Inferior parietal cortex (tissue), 1 donor: ENCODE measurements at regions not wholly inside any gene's neighbourhood (a gene's known extent, or its start where the extent isn't known, plus 50 kb on each side); places are given as distances from the start of the nearest gene placed in this dataset.
A peak's percentile ranks its signal among the peaks of the same experiment; 100 is the strongest.
"Not testable (repeated sequence)": the region's sequence is repeated elsewhere in the genome, so short reads cannot be mapped to it uniquely, and the experiment has no call there.

Experiments used
- DNase-seq: peaks from one replicate; pipeline ENCODE4 v3.0.0-alpha.2; 2016; ENCODE audit errors: extremely low spot score

DNA sequence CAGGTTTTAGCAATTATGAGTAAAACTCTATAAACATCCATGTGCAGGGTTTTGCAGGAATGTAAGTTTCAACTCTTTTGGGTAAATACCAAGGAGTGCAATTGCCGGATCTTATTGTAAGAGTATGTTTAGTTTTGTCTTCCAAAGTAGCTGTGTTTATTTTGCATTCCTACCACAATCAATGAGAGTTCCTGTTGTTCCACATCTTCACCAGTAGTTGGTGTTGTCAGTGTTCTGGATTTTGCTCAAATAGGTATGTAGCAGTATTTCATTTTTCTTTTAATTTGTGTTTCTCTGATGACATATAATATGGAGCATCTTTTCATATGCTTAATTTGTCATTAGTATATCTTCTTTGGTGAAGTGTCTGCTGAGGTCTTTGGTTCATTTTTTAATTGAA is 185.1 kb upstream of the GALNT15 start:
- DNase-seq: no peak

DNA sequence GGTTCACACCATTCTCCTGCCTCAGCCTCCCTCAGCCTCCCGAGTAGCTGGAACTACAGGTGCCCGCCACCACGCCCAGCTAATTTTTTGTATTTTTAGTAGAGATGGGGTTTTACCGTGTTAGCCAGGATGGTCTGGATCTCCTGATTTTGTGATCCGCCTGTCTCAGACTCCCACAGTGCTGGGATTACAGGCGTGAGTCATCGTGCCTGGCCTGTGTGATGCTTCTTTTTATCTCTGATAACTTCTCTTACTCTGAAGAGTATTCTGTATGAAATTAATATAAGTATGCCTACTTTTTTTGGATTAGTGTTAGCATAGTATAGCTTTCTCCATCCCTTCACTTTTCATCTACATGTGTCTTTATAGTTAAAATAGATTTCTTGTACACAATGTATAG is 180.8 kb upstream of the GALNT15 start:
- not testable (repeated sequence) for DNase-seq

DNA sequence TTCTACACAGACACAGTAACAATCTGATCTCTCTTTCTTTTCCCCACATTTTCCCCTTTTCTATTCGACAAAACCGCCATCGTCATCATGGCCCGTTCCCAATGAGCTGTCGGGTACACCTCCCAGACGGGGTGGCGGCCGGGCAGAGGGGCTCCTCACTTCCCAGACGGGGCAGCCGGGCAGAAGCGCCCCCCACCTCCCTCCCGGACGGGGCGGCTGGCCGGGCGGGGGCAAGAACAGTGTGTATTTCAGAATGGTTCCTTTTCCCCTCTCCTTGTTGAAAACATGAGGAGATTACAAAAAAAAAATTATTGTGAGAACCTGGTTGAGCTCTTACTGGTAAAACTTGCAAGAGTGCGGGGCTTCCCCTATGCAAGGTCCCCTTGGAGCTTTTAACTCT is 178.0 kb upstream of the GALNT15 start:
- not testable (repeated sequence) for DNase-seq

DNA sequence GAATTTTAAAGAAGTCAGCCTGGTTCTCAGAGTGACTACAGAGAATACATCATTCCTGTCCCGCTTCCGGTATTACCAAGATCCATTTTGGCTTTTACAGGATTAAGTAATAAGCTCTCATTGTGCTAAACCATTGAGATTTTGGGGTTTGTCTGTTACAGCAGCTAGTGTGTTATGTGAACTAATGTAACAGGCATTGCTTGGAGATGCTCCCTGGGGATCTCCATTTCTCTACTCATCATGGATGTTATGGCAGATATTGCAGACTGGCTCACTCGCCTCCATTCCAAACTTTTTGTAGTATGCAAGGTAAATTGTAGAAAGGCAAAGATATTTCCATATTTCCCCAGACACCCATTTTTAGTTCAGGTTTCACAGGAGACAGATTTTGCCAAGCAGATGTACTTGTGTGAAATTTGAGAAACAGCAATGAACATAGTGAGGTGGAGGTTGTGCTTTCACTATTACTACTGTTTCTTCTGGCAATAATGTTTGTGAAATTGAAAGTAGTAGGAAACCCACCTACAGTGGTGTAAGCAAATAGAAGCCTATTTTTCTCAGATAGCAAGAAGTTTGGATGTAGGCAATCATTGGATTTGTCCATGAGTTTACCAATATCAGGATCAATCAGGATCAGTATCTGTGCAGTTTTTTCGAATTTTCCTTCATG is 177.1 kb upstream of the GALNT15 start:
- DNase-seq: no peak

DNA sequence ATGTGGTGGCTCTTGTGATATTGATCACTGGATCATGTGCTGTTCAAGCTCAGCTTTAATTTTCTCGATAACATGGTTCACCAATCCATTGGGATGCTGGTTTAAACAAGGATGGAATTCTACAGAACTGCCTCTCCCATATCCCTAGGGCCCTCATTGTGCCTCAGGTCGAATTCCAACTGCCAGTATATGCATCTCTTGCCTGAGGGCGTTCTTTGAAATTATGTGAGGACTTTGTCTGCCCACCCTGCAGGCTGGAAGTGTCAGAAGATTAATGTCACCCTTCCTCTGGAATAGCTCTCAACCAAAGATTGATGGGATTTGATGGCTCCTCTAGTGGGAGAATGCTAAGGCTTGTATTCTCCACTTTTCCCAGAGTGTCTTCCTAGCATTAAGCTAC is 175.6 kb upstream of the GALNT15 start:
- no peak for DNase-seq

DNA sequence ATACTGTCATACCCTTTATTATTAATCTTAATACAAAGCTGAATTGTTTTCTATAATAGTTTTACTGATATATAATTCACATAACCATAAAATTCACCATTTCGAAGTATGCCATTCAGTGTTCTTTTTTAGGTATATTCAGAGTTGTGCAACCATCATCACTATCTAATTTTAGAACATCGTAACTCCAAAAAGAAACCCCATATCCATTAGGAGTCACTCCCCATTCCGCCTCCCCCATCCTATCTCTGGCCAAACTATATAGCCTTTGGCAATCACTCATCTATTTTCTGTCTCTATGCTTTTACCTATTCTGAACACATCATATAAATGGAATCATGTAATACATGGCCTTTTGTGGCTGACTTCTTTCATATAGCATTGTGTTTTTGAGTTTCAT is 169.7 kb upstream of the GALNT15 start:
- DNase-seq: no peak

DNA sequence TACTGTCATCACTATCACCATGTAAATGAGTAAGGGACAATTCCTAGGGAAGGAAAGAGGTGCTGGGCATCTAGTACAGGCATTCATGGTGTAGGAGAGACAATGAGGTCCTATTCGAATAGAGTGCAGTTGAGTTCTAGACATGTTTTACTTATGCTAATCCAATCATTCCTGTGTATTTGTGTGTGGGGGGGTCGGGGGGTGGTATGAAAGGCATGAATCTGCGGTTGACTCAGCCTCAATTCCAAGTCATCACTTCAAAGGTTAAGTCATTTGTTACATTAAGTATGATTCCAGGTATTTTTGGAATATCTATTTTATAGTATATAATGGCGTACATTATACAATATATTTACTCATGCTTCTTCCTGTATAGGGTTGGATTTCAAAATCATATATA is 163.1 kb upstream of the GALNT15 start:
- no peak for DNase-seq

DNA sequence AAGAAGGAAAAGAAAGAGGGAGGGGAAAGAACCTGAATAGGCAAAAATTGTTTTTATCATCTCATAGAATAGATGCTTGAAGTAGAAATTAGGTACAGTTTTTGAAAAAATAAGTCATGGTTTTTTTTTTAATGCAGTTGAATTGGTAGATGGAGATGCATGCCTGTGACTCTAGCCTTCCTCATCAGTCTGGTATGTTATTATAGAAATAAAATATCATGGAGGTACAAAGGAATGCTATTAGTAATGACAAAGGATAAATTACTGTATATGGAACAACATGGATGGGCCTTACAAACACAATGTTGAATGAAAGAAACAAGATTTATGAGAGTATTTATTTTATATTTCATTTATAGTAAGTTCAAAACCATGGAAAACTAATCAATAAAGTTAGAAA is 162.4 kb upstream of the GALNT15 start:
- DNase-seq: no peak

DNA sequence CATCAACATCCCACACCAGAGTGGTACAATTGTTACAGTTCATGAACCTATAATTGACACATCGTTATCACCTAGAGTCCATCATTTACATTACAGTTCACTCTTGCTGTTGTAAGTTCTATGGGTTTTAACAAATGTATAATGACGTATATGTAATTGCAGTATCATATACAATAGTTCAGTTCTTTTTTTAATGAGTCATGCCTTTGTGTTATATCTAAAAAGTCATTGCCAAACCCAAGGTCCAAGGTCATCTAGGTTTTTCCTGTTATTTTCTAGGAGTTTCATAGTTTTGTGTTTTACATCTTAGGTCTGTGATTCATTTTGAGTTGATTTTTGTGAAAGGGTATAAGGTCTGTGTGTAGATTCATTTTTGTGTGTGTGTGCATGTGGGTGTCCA is 160.9 kb upstream of the GALNT15 start:
- no peak for DNase-seq

DNA sequence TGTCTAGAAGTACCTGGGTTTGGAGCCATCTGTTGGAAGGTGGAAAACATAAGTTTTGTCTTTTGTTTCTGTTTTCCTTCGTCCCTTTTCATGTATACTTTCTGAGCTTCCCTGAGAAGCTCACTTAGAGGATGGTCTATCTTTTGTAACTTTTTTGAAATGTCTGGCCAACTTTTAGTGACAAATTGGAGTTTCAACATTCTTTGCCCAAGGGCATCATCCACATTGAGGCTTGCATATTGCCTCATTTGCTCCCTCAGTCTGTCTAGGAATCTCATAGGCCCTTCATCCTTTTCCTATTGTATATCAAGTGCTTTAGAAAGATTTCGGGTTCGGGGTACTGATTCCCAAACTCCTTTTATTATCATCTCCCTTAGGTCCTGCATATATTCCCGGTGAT is 152.7 kb upstream of the GALNT15 start:
- not testable (repeated sequence) for DNase-seq

DNA sequence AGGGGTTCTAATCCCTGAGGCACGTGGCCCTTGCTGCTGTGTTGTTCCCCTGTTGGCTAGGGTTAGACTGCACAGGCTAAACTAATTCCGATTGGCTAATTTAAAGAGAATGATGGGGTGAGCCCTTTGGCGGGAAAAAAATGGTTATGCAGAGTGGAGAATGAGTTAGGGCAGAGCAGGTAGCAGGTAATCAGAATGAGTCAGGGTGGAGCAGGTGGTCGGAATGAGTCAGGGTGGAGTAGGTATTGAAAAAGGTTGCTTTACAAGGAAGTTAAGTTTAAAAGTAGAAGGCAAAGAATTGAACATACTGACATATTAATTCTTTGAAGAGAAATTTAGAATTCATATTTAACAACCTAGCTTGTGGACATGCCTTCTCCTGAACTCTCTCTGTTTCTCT is 150.6 kb upstream of the GALNT15 start:
- not testable (repeated sequence) for DNase-seq

DNA sequence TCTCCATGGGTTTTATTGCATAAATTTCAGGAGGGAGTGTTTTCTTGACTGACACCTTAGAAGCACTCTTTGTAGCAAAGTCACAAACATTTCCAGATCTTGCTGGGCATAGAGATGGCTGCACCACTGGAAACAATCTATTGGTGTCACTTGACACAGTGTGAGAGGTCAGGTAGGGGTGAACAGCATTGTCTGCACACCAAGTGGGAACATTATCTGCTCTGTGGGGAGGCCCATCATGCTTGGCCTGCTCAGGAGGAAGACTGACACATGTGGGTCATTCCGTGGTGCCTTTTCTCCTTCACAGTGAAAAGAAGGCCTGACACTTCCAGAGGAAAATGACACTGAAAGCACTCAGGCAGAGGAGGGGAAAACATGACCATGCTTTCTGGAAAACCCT is 149.9 kb upstream of the GALNT15 start:
- no peak for DNase-seq

DNA sequence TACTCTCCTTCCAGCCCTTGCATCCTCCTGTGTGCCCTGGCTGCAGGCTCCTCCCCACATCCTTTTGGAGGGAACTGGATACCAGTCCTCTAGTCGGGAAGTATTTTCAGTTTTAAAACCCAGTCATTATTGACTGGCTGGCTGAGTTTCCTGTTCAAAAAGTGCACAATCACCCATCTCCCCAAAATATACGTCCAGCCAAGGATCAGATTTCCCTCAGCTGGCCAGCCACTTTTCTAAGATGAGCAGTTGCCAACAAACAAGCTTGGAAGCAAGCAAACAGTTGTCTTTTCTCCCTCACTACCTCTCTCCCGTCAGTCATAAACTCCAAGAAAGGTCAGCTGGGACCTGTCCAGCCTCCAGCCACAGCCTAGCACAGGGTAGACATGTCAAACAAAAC is 147.7 kb upstream of the GALNT15 start:
- no peak for DNase-seq

DNA sequence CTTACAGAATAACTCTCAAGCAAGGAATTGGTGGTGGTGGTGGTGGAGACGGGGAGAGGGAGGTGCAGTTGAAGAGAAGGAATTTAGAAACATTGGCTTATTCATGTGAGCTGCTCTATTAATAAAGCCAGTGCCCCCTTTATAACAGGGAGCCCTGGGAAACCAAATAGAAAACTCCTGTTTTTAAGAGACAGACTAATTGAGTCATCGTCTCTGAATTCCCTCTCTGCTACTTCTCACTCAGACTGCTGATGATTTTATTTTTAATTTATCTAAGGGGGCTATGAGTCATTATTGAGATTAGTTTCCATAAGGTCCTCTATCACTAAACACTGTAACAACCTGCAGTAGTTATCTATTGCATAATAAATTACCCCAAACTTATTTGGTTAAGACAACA is 145.9 kb upstream of the GALNT15 start:
- DNase-seq: no peak

DNA sequence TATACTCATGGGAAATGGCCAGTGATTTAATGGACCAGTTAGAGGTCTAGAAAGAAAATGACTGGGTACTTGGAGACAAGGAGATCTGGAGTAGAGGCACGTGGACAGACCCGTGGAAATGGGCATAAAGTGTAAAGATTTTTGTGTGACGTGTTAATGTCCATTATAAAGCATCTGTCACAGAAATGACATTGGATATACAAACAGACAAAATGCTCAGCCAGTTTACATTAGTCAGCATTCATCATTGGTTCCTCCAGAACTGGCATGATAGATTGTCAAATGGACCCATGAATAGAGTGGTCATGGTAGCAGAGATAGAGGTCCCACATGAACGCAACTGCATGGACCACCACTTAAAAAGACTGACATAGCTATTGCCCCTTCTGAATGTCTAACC is 144.1 kb upstream of the GALNT15 start:
- no peak for DNase-seq

DNA sequence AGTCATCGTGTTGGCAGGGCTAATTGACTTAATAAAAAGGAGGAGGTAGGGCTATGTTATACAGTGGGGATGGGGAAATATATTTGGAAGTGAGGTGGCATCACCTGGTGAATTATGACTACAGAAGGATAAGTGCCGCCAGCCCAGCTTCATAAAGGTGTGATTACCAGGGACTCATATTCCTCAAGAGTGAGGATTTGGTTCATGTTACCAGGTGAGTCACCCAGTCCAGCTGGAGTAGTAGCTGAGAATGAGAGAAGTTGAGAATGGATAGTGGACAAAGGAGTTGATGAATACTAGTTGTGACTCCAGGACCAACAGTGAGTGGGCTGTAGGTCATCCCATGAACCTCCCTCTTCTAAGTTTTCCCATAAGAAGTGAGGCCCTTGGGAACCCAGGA is 143.0 kb upstream of the GALNT15 start:
- DNase-seq: no peak

DNA sequence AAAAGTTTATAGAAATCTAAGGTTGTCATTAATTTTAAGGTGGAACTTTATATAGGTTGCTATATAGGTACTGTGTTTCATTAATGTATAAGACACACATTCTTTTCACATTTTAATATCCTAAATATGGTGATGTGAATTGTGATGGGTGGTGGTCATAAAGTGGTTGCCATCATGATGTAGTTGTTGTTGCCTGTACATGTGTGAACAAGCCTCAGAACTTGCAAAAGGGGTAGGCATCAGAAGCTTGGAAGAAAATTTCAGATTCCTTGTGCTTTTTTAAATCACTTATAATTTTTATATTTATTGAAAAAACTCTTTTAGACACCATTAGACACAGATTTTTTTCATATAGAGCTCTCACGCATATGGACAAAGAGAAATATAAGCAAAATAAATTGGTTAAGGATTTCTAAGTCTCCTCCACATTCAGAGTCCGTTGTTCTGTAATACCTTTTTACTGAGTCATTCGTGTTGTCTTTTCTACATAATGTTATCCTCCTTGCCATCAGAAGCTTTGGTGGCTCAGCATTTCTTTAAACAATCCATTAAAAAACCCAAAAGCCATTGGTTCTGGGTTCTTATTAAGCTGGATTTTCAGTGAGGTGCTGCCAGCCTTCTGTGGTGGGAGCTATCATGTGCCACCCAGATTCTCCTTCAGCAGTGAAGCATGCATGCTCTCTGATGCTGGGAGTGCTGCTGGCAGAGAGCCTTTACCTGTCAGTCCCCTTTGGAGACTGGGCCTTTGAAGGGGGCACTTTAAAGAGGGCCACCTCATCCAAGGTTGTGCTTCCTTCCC is 140.4 kb upstream of the GALNT15 start:
- no peak for DNase-seq

DNA sequence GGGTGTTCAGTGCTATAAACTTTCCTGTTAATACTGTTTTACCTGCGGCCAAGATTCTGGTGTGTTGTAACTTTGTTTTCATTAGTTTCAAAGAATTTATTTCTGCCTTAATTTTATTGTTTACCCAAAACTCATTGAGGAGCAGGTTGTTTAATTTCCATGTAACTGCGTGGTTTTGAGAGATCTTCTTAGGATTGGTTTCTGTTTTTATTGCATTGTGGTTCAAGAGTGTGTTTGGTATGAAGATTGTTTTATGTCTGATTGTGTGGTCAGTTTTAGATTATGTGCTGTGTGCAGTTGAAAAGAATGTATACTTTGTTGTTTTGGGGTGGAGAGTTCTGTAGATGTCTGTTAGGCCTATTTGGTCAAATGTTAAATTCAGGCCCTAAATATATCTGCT is 133.5 kb upstream of the GALNT15 start:
- no peak for DNase-seq

DNA sequence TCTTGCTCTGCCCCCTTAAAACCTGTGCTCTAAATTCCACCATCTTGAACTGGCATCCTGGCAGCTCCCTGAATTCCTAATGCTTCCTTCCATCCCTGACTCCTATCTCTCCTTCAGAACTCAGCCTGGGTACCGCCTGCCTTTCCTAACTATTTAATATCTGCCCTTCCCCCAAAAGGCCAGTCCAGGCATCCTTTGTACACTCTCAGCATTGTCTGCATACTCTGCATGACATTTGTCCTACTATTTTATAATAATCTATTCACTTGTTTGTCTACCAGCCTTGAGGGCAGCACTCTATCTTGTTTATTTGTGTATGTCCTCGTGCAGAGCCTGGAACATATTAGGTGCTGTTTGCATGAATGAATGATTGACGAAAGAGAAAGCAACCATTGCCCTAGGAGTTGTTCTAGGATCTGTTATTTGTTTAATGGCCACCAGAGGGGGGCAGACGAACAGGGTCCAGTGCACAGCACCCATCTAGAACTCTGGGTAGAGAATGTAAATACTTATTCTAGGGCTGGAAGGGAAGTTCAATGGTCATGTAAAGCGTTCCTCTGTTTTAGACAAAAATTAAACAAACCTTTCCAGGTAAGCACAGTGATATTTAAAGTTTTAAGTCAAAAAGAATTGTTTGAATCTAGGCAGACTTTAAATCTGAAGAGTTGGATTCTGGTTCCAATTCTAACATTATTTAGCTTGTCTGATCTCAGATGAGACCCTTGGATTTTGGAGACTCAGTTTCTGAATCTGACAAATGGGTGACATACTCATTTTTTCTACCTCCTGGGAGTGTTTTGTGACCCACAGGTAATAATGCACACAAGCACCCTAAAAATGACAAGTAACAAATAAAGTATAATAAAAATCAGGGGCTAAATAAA is 125.8 kb upstream of the GALNT15 start:
- peak; percentile 91 for DNase-seq

DNA sequence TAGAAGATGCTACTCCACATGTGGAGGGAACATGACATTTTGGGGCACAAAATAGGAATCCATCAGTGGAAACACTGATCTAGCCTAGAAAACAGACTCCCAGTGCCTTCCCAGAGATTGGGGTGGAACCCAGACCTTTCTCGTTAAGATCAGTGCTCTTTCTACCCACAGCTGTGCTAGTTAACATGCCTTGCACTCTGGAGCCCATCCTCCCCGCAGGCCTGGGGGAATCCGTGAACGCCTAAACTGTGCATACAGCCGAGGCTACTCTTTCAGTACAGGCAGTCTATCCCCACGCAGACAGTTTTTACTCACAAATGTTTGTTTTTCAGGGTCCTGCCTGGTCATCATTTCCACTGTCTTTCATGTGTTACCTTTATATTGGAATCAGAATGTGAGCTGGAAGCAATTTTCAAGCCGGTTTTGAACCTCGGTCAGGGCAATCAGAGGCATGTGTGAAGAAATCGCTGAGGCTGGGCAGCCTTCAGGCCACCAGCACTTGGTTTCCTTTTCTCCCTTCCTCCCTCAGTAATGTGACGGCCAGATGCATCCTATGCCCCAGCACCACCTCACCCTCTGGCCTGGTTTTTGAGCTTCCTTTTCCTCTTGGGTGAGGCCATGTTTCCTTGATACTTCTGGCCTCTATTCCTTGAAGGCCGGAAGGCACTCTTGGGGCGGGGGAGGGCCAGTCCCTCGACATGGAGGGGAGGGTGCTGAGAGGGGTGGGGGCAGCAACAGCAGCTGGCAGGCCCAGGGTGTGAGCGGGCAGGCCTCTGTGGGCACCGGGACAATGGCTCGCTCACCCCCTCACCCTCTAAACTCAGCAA is 123.6 kb upstream of the GALNT15 start:
- DNase-seq: no peak

DNA sequence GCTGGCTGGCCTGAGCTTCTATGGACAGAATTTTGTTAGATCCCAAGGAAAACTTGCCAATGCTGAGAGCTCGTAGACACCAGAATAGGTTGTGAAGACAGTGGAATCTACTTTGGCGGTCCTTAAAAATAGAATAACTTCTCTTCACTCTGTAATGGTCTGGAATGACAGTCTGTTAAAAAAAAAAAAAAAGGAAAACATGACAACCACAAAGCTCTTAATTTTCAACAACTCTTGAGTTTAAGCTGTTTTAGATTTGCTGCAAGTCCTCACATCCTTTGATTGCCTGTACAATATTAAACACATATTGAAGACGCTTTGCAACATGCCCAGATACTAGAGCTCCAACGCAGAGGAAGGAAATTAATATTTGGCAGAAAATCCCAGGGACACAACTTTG is 122.8 kb upstream of the GALNT15 start:
- no peak for DNase-seq

DNA sequence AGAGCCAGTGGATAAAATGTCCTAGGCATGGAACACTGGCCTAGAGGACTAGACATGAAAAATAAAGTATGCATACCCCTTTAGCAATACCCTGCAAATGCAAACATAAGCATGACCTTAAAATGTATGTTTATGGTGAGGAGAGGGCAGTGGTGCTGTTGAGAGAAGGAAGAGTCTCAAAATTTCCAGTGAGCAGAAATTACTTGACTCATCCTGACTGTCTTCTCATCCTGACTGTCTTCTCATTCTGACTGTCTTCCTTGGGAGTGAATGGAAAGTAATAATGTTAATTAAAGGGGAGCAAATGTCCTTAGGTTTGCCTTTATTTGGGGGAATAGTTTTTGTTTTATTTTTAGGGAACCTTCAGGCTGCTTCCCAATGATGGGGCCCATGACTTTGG is 121.5 kb upstream of the GALNT15 start:
- DNase-seq: no peak
